ENCODE measurements at regions not wholly inside any gene's neighbourhood (a gene's known extent, or its start where the extent isn't known, plus 50 kb on each side); places are given as distances from the start of the nearest gene placed in this dataset.

DNA sequence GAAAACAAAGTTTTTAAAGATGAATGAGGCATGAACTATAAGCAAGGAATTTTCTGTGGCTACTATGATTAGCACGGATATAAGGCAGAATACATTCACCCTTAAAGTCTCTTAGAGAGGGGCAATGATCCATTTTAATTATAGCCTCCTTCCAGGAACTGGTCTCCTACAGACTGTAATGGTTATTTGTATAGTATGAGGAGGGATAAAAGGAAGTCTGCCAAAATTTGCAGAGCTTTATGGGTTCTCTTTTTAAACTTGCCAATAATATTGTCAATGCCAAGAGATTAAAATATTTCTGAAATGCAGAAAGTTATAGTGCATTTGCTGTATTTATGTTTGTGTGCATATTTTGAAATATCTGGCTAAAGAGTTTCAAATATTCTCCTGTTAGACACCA is 271.4 kb upstream of the LUZP2 start:
- TF ChIP-seq, protein P1, sequence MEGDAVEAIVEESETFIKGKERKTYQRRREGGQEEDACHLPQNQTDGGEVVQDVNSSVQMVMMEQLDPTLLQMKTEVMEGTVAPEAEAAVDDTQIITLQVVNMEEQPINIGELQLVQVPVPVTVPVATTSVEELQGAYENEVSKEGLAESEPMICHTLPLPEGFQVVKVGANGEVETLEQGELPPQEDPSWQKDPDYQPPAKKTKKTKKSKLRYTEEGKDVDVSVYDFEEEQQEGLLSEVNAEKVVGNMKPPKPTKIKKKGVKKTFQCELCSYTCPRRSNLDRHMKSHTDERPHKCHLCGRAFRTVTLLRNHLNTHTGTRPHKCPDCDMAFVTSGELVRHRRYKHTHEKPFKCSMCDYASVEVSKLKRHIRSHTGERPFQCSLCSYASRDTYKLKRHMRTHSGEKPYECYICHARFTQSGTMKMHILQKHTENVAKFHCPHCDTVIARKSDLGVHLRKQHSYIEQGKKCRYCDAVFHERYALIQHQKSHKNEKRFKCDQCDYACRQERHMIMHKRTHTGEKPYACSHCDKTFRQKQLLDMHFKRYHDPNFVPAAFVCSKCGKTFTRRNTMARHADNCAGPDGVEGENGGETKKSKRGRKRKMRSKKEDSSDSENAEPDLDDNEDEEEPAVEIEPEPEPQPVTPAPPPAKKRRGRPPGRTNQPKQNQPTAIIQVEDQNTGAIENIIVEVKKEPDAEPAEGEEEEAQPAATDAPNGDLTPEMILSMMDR (IDR thresholded peaks at IDR 0.05; ENCODE audit: low read depth, low read length, poor library complexity, severe bottlenecking) = no peak
- no peak for TF ChIP-seq EZH2phosphoT487 (IDR thresholded peaks at IDR 0.05; ENCODE audit: borderline replicate concordance, low read length)
- H3K79me2 ChIP-seq (ENCODE audit: control insufficient read depth, low read length) = no peaks in the 10 kb centered on the region
- no peaks in the 10 kb centered on the region for H4K20me1 ChIP-seq (ENCODE audit: control insufficient read depth, insufficient read depth, low read depth, low read length)
- no peaks in the 10 kb centered on the region for H3K36me3 ChIP-seq (ENCODE audit: control insufficient read depth, low read length)
- H3K27me3 ChIP-seq (ENCODE audit: control insufficient read depth, low read length) = no peaks in the 10 kb centered on the region
- H3F3A ChIP-seq (ENCODE audit: control insufficient read depth, insufficient read depth) = no peaks in the 10 kb centered on the region
- H3K27ac ChIP-seq (ENCODE audit: low read depth, low read length) = no peak overlapping the region
- H3K4me3 ChIP-seq (ENCODE audit: low read length) = no peak overlapping the region
- no peaks in the 10 kb centered on the region for H3K9me3 ChIP-seq (ENCODE audit: control insufficient read depth, insufficient read depth, low read length)
- no peaks in the 10 kb centered on the region for H3K9me2 ChIP-seq (replicated peaks; ENCODE audit: control insufficient read depth, low read length)
- no peaks in the 10 kb centered on the region for H3K4me1 ChIP-seq (ENCODE audit: control insufficient read depth, low read length)
- no peak overlapping the region for H3K4me2 ChIP-seq (ENCODE audit: low read length)

DNA sequence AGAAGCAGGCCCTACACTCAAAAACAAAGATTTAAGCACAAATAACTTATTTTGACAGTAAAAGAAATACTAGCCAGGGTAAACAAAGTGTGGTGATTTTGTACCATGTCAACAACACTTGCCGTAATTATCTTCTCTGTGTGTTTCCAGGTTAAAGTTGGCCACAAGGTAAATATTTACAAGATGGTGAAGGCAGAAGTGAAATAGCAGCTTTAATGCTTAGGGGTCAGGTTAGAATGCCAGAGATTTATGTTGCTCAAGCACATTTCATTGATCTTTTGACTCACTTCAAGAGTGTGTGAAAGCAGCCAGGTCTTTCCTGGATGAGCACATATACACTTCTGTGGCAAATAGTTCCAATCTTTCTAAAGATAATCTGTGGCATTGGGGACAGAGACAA is 270.2 kb upstream of the LUZP2 start:
- Histone ChIP-seq H3K9me2 (replicated peaks; ENCODE audit: control insufficient read depth, low read length) (no peaks in the 10 kb centered on the region), H3K27ac (ENCODE audit: low read depth, low read length) (no peak overlapping the region), H4K20me1 (ENCODE audit: control insufficient read depth, insufficient read depth, low read depth, low read length) (no peaks in the 10 kb centered on the region), H3K79me2 (ENCODE audit: control insufficient read depth, low read length) (no peaks in the 10 kb centered on the region), H3K9me3 (ENCODE audit: control insufficient read depth, insufficient read depth, low read length) (no peaks in the 10 kb centered on the region), H3K27me3 (ENCODE audit: control insufficient read depth, low read length) (no peaks in the 10 kb centered on the region), H3K4me2 (ENCODE audit: low read length) (no peak overlapping the region), H3K4me1 (ENCODE audit: control insufficient read depth, low read length) (no peaks in the 10 kb centered on the region), H3F3A (ENCODE audit: control insufficient read depth, insufficient read depth) (no peaks in the 10 kb centered on the region), H3K4me3 (ENCODE audit: low read length) (no peak overlapping the region), H3K36me3 (ENCODE audit: control insufficient read depth, low read length) (no peaks in the 10 kb centered on the region)
- no peak for TF ChIP-seq EZH2phosphoT487 (IDR thresholded peaks at IDR 0.05; ENCODE audit: borderline replicate concordance, low read length)
- TF ChIP-seq, protein P1 (IDR thresholded peaks at IDR 0.05; ENCODE audit: low read depth, low read length, poor library complexity, severe bottlenecking) = no peak

DNA sequence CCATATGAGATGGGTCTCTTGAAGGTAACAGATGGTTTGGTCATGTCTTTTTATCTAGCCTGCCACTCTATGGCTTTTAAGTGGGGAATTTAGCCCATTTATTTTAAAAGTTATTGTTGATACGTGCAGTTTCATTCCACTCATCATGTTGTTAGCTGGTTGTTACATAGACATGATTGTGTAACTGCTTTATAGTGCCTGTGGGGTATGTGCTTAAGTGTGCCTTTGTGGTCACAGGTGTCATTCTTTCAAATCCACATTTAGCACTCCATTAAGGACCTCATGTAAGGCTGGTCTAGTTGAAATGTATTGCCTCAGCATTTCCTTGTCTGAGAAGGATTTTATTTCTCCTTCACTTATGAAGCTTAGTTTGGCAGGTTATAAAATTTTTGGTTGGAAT is 263.8 kb upstream of the LUZP2 start:
- no peak for TF ChIP-seq EZH2phosphoT487 (IDR thresholded peaks at IDR 0.05; ENCODE audit: borderline replicate concordance, low read length)
- TF ChIP-seq, protein P1 (IDR thresholded peaks at IDR 0.05; ENCODE audit: low read depth, low read length, poor library complexity, severe bottlenecking) = no peak
- H3K36me3 ChIP-seq (ENCODE audit: control insufficient read depth, low read length) = no peaks in the 10 kb centered on the region
- H3K27ac ChIP-seq (ENCODE audit: low read depth, low read length) = no peak overlapping the region
- no peaks in the 10 kb centered on the region for H4K20me1 ChIP-seq (ENCODE audit: control insufficient read depth, insufficient read depth, low read depth, low read length)
- H3K4me3 ChIP-seq (ENCODE audit: low read length) = no peak overlapping the region
- no peaks in the 10 kb centered on the region for H3F3A ChIP-seq (ENCODE audit: control insufficient read depth, insufficient read depth)
- H3K79me2 ChIP-seq (ENCODE audit: control insufficient read depth, low read length) = no peaks in the 10 kb centered on the region
- no peaks in the 10 kb centered on the region for H3K9me2 ChIP-seq (replicated peaks; ENCODE audit: control insufficient read depth, low read length)
- no peaks in the 10 kb centered on the region for H3K4me1 ChIP-seq (ENCODE audit: control insufficient read depth, low read length)
- no peaks in the 10 kb centered on the region for H3K27me3 ChIP-seq (ENCODE audit: control insufficient read depth, low read length)
- H3K9me3 ChIP-seq (ENCODE audit: control insufficient read depth, insufficient read depth, low read length) = no peaks in the 10 kb centered on the region; the same call in 1 of the 2 replicates
- no peak overlapping the region for H3K4me2 ChIP-seq (ENCODE audit: low read length)

Data from DOHH2 (cell line).